Activated naive CD4-positive, alpha-beta T cell treated with anti-CD3 and anti-CD28 coated beads, Interleukin-2, amount 50 U/mL, for 72 hours (primary cell): ENCODE measurements at regions not wholly inside any gene's neighbourhood (a gene's known extent, or its start where the extent isn't known, plus 50 kb on each side); places are given as distances from the start of the nearest gene placed in this dataset.

Experiments
- ATAC-seq, 2 donors: fragments of 150-1000 bp; cut with Tn5 transposase; 2 replicates each; pipeline ENCODE4 v1.10.0; 2021; ENCODE audit warnings: mild to moderate bottlenecking in 2 of 2, moderate library complexity in 2 of 2
- DNase-seq, 2 donors: peaks; one replicate each; pipeline ENCODE4 v3.0.0; 2021 to 2022; ENCODE audit warnings: low spot score in 2 of 2
- H3K27ac Mint-ChIP-seq, 2 donors: one replicate each; pipeline ENCODE4 v1.8.0; 2022; ENCODE audit warnings: mild to moderate bottlenecking in 2 of 2, mixed read lengths in 2 of 2
- H3K36me3 Mint-ChIP-seq, 2 donors: one replicate each; pipeline ENCODE4 v1.8.0; 2022; ENCODE audit warnings: mixed read lengths in 2 of 2
- H3K9me3 Mint-ChIP-seq, 2 donors: one replicate each; pipeline ENCODE4 v1.8.0; 2022; ENCODE audit warnings: mixed read lengths in 2 of 2

DNA sequence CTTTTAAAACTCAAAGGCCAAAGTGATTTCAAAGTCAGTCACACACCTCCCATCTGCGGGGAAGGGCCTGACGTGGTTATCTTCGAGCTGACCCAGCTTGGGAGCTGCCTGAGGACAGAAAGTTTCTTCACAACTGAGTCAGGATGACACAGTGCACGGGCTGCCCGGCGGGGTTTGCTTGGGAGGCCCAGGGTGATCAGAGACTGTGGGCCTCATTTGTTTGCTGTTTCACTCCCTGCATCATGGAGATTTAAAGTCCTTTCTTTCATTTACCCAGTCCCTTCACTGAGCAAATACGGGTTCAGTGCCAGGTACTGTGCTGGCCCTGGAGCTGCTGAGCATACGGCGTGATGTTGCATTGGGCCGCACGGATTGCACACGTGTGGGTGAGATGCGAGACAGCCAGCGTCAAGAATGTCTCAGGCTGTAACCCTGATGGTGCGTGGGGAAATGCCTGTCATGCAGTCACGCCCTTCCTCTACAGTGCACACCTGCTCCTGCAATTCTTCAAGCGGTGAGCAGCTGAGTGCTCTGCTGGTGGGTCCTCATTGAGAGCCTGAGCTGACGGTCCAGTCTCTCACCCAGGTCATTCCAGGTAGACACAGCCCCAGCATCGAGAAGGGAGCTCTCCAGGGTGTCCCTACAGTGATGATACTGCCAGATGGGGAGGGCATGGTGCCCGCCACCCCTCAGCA lies 82.7 kb upstream of the PMEPA1 start:
- H3K9me3 Mint-ChIP-seq, result no peaks in the 10 kb centered on the region
- DNase-seq (no peak), ATAC-seq (no peak)
- no peak overlapping the region for H3K27ac Mint-ChIP-seq
- H3K36me3 Mint-ChIP-seq, result no peaks in the 10 kb centered on the region

GRCh38 chr20:57791966-57792365 lies 82.2 kb upstream of the PMEPA1 start:
- Mint-ChIP-seq H3K36me3 (no peaks in the 10 kb centered on the region), H3K27ac (no peak overlapping the region), H3K9me3 (no peaks in the 10 kb centered on the region)
- ATAC-seq, result no peak
- no peak for DNase-seq

GRCh38 chr20:57791178-57791962 lies 81.6 kb upstream of the PMEPA1 start:
- ATAC-seq (no peak), DNase-seq (no peak)
- Mint-ChIP-seq H3K36me3 (no peaks in the 10 kb centered on the region), H3K27ac (no peak overlapping the region), H3K9me3 (no peaks in the 10 kb centered on the region)

DNA sequence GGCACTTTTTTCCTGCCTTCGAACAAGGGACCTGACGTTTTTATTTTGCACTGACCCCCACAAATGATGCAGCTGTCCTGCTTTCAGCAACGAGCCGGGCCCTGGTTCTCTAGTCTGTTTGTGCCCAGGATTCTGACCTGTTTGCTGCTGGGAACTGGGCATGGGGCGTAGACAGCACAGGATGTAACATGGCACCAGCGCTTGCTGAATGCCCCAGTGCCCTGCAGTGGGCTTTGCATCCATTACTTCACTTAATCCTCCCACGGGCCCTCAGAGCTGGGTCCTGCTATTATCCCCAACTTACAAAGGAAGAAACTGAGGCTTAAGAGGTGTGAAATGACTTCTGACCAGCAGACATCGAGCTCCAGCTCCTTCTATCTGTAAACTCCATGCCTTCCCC lies 80.4 kb upstream of the PMEPA1 start:
- Mint-ChIP-seq H3K9me3 (no peaks in the 10 kb centered on the region), H3K27ac (no peak overlapping the region), H3K36me3 (no peaks in the 10 kb centered on the region)
- DNase-seq (no peak), ATAC-seq (no peak)

DNA sequence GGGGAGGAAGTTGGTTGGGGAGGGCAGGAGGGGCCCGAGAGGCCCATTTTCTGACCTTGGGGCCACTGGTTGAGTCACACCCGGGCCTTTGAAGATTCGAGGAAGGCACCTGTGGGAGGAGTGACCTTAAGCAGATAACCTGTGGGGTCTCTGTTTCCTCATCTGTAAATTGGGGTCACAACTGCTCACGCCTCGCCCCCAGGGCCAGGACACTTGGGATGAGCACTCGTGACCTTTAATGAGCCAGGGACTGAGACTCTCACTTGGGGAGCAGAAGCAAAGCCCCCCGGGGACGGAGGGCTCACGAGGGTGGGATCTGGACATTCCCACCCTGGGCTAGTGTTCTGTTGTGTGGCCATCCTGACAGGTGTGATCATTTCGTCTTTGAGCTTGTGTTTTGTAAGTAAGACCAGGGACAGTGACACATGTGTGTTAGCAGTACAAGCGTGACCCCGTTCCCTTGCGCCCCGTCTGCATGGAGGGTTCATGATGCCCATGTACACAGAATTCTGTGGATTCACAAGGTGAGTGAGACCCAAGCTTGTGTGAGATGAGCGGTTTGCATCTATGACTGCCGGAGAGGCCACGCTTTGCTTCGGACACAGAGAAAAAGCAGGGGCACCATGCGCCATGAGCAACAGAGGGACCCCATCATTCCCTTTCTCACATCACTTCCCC lies 79.3 kb upstream of the PMEPA1 start:
- DNase-seq (no peak), ATAC-seq (no peak)
- H3K36me3 Mint-ChIP-seq, result no peaks in the 10 kb centered on the region

DNA sequence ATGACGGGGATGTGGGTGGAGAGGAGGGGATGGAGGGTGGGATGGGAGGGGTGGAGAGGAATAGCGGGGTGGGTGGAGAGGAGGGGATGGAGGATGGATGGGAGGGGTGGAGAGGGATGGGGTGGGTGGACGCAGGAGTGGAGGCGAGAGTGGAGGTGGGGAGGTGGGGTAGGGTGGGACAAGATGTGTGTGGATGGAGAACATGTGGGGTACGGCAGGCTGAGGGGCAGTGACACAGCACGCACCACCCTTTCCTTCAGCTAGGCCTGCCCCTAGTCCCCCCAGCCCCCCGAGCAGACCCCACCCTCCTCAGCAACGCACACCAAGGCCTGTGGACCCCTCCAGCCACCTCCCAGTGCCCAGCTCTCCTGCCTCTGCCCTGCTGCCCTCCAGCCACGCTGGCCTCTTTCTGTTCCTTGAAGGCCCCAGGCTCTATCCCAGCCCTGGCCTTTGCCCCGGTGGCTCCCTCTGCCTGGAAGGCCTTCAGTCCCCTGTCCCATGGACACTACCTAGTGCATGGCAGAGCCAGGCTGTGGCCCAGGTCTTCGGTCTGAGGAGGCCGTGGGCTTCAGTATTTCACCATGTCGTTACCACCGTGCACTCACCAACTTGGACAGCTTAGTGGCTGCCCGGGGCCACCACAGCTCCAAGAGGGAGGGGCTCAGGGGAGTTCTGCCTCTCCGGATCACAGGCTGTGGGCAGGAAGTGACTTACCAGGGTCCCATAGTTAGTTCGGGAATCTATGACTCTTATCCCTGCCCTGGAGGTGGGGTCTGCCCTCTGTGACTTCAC lies 78.4 kb upstream of the PMEPA1 start:
- Mint-ChIP-seq H3K36me3 (no peaks in the 10 kb centered on the region), H3K27ac (no peak overlapping the region), H3K9me3 (no peaks in the 10 kb centered on the region)
- DNase-seq (no peak), ATAC-seq (no peak)

More for the DNA sequence above, 79.3 kb upstream of the PMEPA1 start:
- H3K27ac Mint-ChIP-seq, result no peak overlapping the region
- no peaks in the 10 kb centered on the region for H3K9me3 Mint-ChIP-seq

DNA sequence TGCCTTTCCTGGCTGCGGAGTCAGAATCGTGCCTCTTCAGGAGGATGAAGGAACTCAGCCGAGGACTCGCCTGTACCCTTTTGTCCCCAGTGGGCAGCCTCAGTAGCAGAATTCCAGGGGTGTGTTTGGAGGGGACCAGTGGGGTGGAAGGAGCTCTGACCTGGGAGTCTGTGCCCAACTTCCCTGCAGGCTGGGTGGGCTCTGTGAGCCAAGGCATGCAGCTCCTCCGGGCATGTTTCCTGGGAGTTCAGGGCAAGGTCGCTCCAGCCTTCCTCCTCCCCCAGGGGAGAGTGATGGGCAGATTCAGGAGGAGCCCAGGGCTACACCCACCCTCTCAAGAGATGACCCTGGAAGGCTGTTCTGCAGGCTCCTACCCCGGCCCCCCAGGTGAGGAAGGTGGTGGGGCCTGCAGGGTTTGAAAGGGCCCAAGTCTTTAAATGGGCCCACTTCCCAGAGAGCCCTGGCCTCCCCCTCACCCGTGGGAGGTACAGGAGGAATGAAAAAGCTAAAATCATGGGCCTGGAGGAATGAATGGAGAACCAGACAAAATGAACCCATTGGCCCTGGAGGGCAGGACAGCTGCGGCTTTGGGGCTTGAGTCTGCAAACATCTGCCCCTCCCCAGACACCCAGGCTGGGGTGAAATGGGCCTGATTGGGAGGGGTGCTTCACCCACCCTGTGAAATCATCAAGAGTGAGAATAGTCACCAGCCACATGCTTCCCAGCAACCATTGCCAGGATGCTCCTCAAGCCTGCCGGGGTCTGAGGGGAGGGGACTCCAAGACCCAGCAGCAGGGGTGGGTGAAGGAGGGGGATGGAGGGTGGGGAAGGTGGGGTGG lies 77.6 kb upstream of the PMEPA1 start:
- H3K27ac Mint-ChIP-seq, result no peak overlapping the region
- H3K36me3 Mint-ChIP-seq, result no peaks in the 10 kb centered on the region
- no peaks in the 10 kb centered on the region for H3K9me3 Mint-ChIP-seq
- DNase-seq (no peak), ATAC-seq (no peak)

- no peaks in the 10 kb centered on the region for H3K36me3 Mint-ChIP-seq
- DNase-seq, result no peak
- no peaks in the 10 kb centered on the region for H3K9me3 Mint-ChIP-seq
- no peak for ATAC-seq
- peak overlapping the region in 1 of 2 donors; percentile 47 for H3K27ac Mint-ChIP-seq
Measured at GRCh38 chr20:57786304-57786932, 76.6 kb upstream of the PMEPA1 start.

DNA sequence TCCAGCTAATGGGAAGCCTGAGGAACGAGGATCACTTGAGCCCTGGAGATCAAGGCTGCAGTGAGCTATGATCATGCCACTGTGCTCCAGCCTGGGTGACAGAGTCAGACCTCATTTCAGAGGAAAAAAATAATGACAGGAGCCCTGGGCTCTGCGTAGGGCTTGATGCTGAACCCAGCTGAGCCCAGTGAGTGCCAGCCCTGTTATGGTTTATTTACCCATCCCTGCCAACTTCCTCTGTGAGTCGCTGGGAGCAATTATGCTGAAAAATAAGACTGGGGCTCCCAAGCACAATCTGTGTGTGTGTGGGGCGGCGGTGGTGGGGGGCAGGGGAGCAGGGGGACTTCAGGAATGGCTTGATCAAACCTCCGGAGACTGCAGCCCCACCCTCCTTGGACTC lies 75.9 kb upstream of the PMEPA1 start:
- no peak overlapping the region for H3K27ac Mint-ChIP-seq
- ATAC-seq, result no peak
- DNase-seq, result no peak
- H3K36me3 Mint-ChIP-seq, result no peaks in the 10 kb centered on the region
- H3K9me3 Mint-ChIP-seq, result no peaks in the 10 kb centered on the region

GRCh38 chr20:57785061-57785460 lies 75.2 kb upstream of the PMEPA1 start:
- Mint-ChIP-seq H3K36me3 (no peaks in the 10 kb centered on the region), H3K9me3 (no peaks in the 10 kb centered on the region), H3K27ac (no peak overlapping the region)
- ATAC-seq (no peak), DNase-seq (no peak)

- ATAC-seq, result no peak
- H3K36me3 Mint-ChIP-seq, result no peaks in the 10 kb centered on the region
- no peak for DNase-seq
- no peak overlapping the region for H3K27ac Mint-ChIP-seq
- no peaks in the 10 kb centered on the region for H3K9me3 Mint-ChIP-seq
Measured at GRCh38 chr20:57783956-57784837, 74.4 kb upstream of the PMEPA1 start.

- no peaks in the 10 kb centered on the region for H3K36me3 Mint-ChIP-seq
- no peak for ATAC-seq
- no peaks in the 10 kb centered on the region for H3K9me3 Mint-ChIP-seq
- no peak overlapping the region for H3K27ac Mint-ChIP-seq
- no peak for DNase-seq
Measured at GRCh38 chr20:57783196-57783595, 73.4 kb upstream of the PMEPA1 start.

- DNase-seq, result no peak
- Mint-ChIP-seq H3K36me3 (no peaks in the 10 kb centered on the region), H3K27ac (no peak overlapping the region), H3K9me3 (no peaks in the 10 kb centered on the region)
- no peak for ATAC-seq
Measured at GRCh38 chr20:57782631-57783041, 72.8 kb upstream of the PMEPA1 start.

DNA sequence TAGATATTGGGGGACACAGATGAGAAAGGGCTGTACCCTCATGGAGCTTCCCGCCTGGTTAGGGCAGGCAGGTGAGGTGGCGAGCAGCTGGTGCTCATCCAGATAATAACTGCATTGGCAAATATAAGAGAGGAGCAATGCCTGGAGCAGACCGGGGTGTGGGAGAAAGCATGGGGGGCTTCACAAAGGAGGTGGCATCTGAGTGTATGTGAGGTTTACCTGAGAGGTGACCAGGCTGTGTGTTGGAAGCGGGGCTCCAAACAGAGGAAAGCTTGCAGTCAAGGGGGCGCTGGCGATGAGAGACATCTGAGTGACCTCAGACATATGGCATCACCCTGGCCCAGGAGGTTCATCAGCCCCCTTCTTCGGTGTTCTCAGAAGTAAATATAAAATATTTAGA lies 72.1 kb upstream of the PMEPA1 start:
- no peak for DNase-seq
- Mint-ChIP-seq H3K27ac (no peak overlapping the region), H3K9me3 (no peaks in the 10 kb centered on the region), H3K36me3 (no peaks in the 10 kb centered on the region)
- ATAC-seq, result no peak

DNA sequence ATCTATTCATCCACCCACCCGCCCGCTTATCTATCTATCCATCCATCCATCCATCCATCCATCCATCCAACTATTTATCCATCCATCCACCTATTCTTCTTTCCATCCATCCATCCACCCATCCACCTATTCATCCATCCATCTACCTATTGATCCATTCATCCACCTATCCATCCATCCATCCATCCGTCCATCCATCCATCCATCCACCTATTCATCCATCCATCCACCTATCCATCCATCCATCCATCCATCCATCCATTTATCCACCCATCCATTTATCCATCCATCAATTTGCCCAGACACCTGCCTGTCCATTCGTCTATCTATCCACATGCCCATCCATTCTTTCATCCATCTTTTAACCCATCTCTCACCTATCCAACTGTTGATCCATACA lies 71.1 kb upstream of the PMEPA1 start:
- Mint-ChIP-seq H3K9me3 (no peaks in the 10 kb centered on the region), H3K27ac (no peak overlapping the region), H3K36me3 (no peaks in the 10 kb centered on the region)
- ATAC-seq (no peak), DNase-seq (no peak)
